ENCODE measurements at regions not wholly inside any gene's neighbourhood (a gene's known extent, or its start where the extent isn't known, plus 50 kb on each side); places are given as distances from the start of the nearest gene placed in this dataset.

DNA sequence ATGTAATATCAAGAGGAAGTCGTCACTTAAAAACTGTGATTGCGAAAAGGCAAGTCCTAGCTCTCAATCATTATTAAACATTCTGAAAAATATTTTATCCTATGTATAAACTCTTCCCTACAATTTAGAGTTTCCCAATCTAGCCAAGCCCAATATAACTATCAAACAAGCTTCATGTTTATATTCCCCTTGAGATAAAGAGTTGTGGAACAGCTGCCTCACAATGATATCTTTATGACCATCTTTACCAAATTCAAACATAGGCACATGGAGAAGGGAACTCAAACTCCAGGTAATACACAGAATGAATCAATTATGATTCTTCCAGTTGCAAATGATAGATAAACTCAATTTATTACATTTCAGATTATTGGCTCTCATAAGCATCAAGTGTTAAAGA lies 1468.7 kb downstream of the EFNA5 start:
- TF ChIP-seq, protein P1, sequence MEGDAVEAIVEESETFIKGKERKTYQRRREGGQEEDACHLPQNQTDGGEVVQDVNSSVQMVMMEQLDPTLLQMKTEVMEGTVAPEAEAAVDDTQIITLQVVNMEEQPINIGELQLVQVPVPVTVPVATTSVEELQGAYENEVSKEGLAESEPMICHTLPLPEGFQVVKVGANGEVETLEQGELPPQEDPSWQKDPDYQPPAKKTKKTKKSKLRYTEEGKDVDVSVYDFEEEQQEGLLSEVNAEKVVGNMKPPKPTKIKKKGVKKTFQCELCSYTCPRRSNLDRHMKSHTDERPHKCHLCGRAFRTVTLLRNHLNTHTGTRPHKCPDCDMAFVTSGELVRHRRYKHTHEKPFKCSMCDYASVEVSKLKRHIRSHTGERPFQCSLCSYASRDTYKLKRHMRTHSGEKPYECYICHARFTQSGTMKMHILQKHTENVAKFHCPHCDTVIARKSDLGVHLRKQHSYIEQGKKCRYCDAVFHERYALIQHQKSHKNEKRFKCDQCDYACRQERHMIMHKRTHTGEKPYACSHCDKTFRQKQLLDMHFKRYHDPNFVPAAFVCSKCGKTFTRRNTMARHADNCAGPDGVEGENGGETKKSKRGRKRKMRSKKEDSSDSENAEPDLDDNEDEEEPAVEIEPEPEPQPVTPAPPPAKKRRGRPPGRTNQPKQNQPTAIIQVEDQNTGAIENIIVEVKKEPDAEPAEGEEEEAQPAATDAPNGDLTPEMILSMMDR (IDR thresholded peaks at IDR 0.05; ENCODE audit: low read depth, low read length, missing control alignments), result no peak
- H3K4me3 ChIP-seq (replicated peaks; ENCODE audit: low read depth, low read length), result no peak overlapping the region
- DNase-seq (ENCODE audit: extremely low read depth, low read depth), result no peak

DNA sequence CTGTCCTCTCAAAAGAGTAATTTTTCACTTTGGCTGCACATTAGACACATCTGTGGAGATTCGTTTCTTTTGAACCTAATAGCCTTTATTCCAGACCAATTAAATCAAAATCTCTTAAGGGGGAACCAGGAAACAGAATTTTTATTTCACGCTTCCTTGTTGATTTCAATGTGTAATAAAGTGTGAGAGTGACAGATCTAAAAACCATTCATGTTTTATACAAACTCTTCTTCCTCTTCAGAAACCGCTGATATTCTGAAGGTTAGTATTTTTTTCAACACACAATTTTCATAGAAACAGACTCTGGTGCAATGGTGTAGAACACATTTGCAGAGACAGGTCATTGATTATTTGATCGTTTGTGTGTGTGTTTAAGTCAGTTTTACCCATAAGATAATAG lies 1469.8 kb downstream of the EFNA5 start:
- DNase-seq (ENCODE audit: extremely low read depth, low read depth), result no peak
- TF ChIP-seq, protein P1 (IDR thresholded peaks at IDR 0.05; ENCODE audit: low read depth, low read length, missing control alignments), result no peak
- no peak overlapping the region for H3K4me3 ChIP-seq (replicated peaks; ENCODE audit: low read depth, low read length)

- H3K4me3 ChIP-seq (replicated peaks; ENCODE audit: low read depth, low read length), result no peak overlapping the region
- TF ChIP-seq, protein P1 (IDR thresholded peaks at IDR 0.05; ENCODE audit: low read depth, low read length, missing control alignments), result no peak
- DNase-seq (ENCODE audit: extremely low read depth, low read depth), result no peak
These were observed 1474.9 kb downstream of the EFNA5 start for GRCh38 chr5:106195679-106196474.

- no peak for DNase-seq (ENCODE audit: extremely low read depth, low read depth)
- TF ChIP-seq, protein P1 (IDR thresholded peaks at IDR 0.05; ENCODE audit: low read depth, low read length, missing control alignments), result no peak
- no peak overlapping the region for H3K4me3 ChIP-seq (replicated peaks; ENCODE audit: low read depth, low read length)
These were observed 1481.5 kb downstream of the EFNA5 start for GRCh38 chr5:106189121-106189809.

GRCh38 chr5:106185661-106186081 lies 1485.1 kb downstream of the EFNA5 start:
- no peak overlapping the region for H3K4me3 ChIP-seq (replicated peaks; ENCODE audit: low read depth, low read length)
- DNase-seq (ENCODE audit: extremely low read depth, low read depth), result no peak
- TF ChIP-seq, protein P1 (IDR thresholded peaks at IDR 0.05; ENCODE audit: low read depth, low read length, missing control alignments), result no peak

- TF ChIP-seq, protein P1 (IDR thresholded peaks at IDR 0.05; ENCODE audit: low read depth, low read length, missing control alignments), result no peak
- no peak for DNase-seq (ENCODE audit: extremely low read depth, low read depth)
- H3K4me3 ChIP-seq (replicated peaks; ENCODE audit: low read depth, low read length), result no peak overlapping the region
These were observed 1495.8 kb downstream of the EFNA5 start for GRCh38 chr5:106174903-106175302.

All from HFF-Myc (cell line).